Osteoblast (primary cell): ENCODE measurements at regions not wholly inside any gene's neighbourhood (a gene's known extent, or its start where the extent isn't known, plus 50 kb on each side); places are given as distances from the start of the nearest gene placed in this dataset.

Source experiments
- DNase-seq: peaks from one replicate; pipeline ENCODE4 v3.0.0; 2011; ENCODE audit warnings: low spot score, mixed read lengths; ENCODE audit not compliant: insufficient read length; ENCODE audit errors: missing footprints
- H2AFZ ChIP-seq: 2 replicates; pipeline ENCODE4 v1.6.0; 2011; ENCODE audit warnings: mild to moderate bottlenecking, low read length
- H3K27ac ChIP-seq: 2 replicates; pipeline ENCODE4 v1.5.1; 2011; ENCODE audit warnings: mild to moderate bottlenecking, low read depth, low read length, moderate library complexity
- H3K27me3 ChIP-seq: 2 replicates; pipeline ENCODE4 v1.6.0; 2012; ENCODE audit warnings: mild to moderate bottlenecking, control low read depth, inconsistent platforms, low read length, moderate library complexity; ENCODE audit not compliant: insufficient read depth
- H3K36me3 ChIP-seq: 2 replicates; pipeline ENCODE4 v1.5.1; 2011; ENCODE audit warnings: mild to moderate bottlenecking, low read length, control low read depth, moderate library complexity; ENCODE audit not compliant: insufficient read depth
- H3K4me1 ChIP-seq: 2 replicates; pipeline ENCODE4 v1.5.1; 2011; ENCODE audit warnings: mild to moderate bottlenecking, low read length, control low read depth, moderate library complexity; ENCODE audit not compliant: insufficient read depth
- H3K4me2 ChIP-seq: 2 replicates; pipeline ENCODE4 v1.6.0; 2011; ENCODE audit warnings: mild to moderate bottlenecking, low read length; ENCODE audit not compliant: insufficient read depth
- H3K4me3 ChIP-seq: fragments of 200-600 bp; sonication (generic); 3 replicates; pipeline ENCODE4 v1.5.1; 2012; ENCODE audit warnings: mild to moderate bottlenecking, low read length, inconsistent platforms; ENCODE audit not compliant: insufficient read depth
- H3K79me2 ChIP-seq: 2 replicates; pipeline ENCODE4 v1.6.0; 2012; ENCODE audit warnings: mild to moderate bottlenecking, low read length, control low read depth, inconsistent platforms; ENCODE audit not compliant: insufficient read depth
- H3K9me3 ChIP-seq: 2 replicates; pipeline ENCODE4 v1.5.1; 2011; ENCODE audit warnings: low read depth, low read length, control low read depth
- H4K20me1 ChIP-seq: 2 replicates; pipeline ENCODE4 v1.6.0; 2012; ENCODE audit warnings: mild to moderate bottlenecking, low read length, control low read depth; ENCODE audit not compliant: insufficient read depth
- TF ChIP-seq, protein P1 (sequence below): IDR thresholded peaks from 2 replicates; pipeline ENCODE4 v1.5.1; 2011; ENCODE audit warnings: mild to moderate bottlenecking, low read depth, low read length, moderate library complexity; ENCODE audit errors: extremely low read depth

- Histone ChIP-seq H3K27me3 (no peaks in the 10 kb centered on the region), H4K20me1 (no peaks in the 10 kb centered on the region), H3K4me3 (no peak overlapping the region), H3K36me3 (no peaks in the 10 kb centered on the region), H3K79me2 (no peaks in the 10 kb centered on the region), H3K4me1 (peaks cover 15% of the 10 kb centered on the region), H3K27ac (no peak overlapping the region), H3K4me2 (no peak overlapping the region), H2AFZ (no peak overlapping the region), H3K9me3 (no peaks in the 10 kb centered on the region)
- TF ChIP-seq, protein P1, sequence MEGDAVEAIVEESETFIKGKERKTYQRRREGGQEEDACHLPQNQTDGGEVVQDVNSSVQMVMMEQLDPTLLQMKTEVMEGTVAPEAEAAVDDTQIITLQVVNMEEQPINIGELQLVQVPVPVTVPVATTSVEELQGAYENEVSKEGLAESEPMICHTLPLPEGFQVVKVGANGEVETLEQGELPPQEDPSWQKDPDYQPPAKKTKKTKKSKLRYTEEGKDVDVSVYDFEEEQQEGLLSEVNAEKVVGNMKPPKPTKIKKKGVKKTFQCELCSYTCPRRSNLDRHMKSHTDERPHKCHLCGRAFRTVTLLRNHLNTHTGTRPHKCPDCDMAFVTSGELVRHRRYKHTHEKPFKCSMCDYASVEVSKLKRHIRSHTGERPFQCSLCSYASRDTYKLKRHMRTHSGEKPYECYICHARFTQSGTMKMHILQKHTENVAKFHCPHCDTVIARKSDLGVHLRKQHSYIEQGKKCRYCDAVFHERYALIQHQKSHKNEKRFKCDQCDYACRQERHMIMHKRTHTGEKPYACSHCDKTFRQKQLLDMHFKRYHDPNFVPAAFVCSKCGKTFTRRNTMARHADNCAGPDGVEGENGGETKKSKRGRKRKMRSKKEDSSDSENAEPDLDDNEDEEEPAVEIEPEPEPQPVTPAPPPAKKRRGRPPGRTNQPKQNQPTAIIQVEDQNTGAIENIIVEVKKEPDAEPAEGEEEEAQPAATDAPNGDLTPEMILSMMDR: no peak
- no peak for DNase-seq
Measured at GRCh38 chr16:80457871-80458270, 82.9 kb upstream of the DYNLRB2 start.

DNA sequence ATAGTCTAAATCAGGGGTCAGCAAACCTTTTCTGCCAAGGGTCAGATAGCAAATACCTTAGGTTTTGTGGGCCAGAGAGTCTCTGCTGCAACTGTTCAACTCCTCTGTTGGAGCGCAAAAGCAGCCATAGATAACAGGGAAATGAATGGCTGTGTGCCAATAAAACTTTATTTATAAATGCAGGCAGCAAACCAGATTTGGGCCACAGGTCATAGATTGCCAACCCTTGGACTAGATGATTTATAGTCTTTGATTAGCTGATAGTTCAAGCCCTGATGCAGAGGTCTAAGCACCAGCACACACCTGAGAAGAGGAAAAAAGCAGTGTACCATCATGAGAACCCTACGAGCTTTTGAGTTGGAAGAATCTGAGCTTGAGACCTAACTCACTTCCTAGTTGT, 86.0 kb upstream of the DYNLRB2 start:
- no peak overlapping the region for H2AFZ ChIP-seq
- TF ChIP-seq, protein P1: no peak
- H4K20me1 ChIP-seq: no peaks in the 10 kb centered on the region
- H3K9me3 ChIP-seq: no peaks in the 10 kb centered on the region
- no peaks in the 10 kb centered on the region for H3K36me3 ChIP-seq
- no peak overlapping the region for H3K4me3 ChIP-seq
- H3K79me2 ChIP-seq: no peaks in the 10 kb centered on the region
- peaks cover 11% of the 10 kb centered on the region for H3K4me1 ChIP-seq
- H3K27me3 ChIP-seq: no peaks in the 10 kb centered on the region
- no peak for DNase-seq
- no peak overlapping the region for H3K27ac ChIP-seq
- H3K4me2 ChIP-seq: no peak overlapping the region

GRCh38 chr16:80449392-80449791, 91.4 kb upstream of the DYNLRB2 start:
- Histone ChIP-seq H2AFZ (no peak overlapping the region), H3K9me3 (no peaks in the 10 kb centered on the region), H3K4me3 (no peak overlapping the region), H3K79me2 (no peaks in the 10 kb centered on the region), H3K4me2 (no peak overlapping the region), H3K27ac (no peak overlapping the region), H3K27me3 (no peaks in the 10 kb centered on the region), H4K20me1 (no peaks in the 10 kb centered on the region), H3K36me3 (no peaks in the 10 kb centered on the region), H3K4me1 (no peaks in the 10 kb centered on the region)
- no peak for DNase-seq
- TF ChIP-seq, protein P1: no peak

DNA sequence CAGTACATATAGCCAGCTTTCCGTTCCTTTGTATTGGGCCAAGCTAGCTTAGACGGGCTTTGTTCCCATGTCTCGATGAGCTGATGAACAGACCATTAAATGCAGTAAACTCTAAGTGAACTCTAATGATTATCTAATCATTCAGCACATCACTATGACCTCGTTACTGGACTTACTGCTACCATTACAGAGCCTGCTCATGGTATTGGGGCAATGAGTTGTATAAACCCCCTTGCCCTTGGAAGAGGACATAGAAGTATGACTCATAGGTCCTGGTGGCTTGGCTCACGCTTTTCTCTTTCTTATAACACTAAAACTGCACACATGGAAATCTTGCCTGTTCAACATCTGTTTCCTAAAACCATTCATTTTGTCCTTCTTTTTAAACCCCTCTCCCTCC, 93.6 kb upstream of the DYNLRB2 start:
- H3K4me3 ChIP-seq: no peak overlapping the region
- H3K27ac ChIP-seq: no peak overlapping the region
- no peaks in the 10 kb centered on the region for H3K4me1 ChIP-seq
- no peaks in the 10 kb centered on the region for H4K20me1 ChIP-seq
- no peaks in the 10 kb centered on the region for H3K9me3 ChIP-seq
- DNase-seq: no peak
- H2AFZ ChIP-seq: no peak overlapping the region
- H3K36me3 ChIP-seq: no peaks in the 10 kb centered on the region
- H3K79me2 ChIP-seq: no peaks in the 10 kb centered on the region
- H3K4me2 ChIP-seq: no peak overlapping the region
- TF ChIP-seq, protein P1: no peak
- H3K27me3 ChIP-seq: no peaks in the 10 kb centered on the region
